ENCODE measurements at regions not wholly inside any gene's neighbourhood (a gene's known extent, or its start where the extent isn't known, plus 50 kb on each side); places are given as distances from the start of the nearest gene placed in this dataset.
"Not testable (repeated sequence)": the region's sequence is repeated elsewhere in the genome, so short reads cannot be mapped to it uniquely, and the experiment has no call there.

- H3K36me3 Mint-ChIP-seq, CTCF ChIA-PET, H3K9me3 Mint-ChIP-seq, H3K4me3 Mint-ChIP-seq, H3K4me1 Mint-ChIP-seq, H3K27me3 Mint-ChIP-seq, H3K27ac Mint-ChIP-seq, DNase-seq: not testable (repeated sequence)
These were observed 105.0 kb upstream of the UST start for GRCh38 chr6:148641836-148642235.

DNA sequence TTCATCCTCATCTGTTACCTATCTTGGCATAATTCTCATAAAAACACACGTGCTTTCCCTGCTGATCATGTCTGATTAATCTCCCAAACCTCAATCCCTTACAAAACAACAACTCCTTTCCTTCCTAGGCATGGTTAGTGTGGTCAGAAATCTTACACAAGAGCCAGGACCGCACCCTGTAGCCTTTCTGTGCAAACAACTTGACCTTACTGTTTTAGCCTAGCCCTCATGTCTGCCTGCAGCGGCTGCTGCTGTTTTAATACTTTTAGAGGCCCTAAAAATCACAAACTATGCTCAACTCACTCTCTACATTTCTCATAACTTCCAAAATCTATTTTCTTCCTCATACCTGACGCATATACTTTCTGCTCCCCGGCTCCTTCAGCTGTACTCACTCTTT is 103.6 kb upstream of the UST start:
- DNase-seq, H3K27me3 Mint-ChIP-seq, H3K27ac Mint-ChIP-seq, CTCF ChIA-PET, H3K4me3 Mint-ChIP-seq, H3K4me1 Mint-ChIP-seq, H3K36me3 Mint-ChIP-seq, H3K9me3 Mint-ChIP-seq: not testable (repeated sequence)

DNA sequence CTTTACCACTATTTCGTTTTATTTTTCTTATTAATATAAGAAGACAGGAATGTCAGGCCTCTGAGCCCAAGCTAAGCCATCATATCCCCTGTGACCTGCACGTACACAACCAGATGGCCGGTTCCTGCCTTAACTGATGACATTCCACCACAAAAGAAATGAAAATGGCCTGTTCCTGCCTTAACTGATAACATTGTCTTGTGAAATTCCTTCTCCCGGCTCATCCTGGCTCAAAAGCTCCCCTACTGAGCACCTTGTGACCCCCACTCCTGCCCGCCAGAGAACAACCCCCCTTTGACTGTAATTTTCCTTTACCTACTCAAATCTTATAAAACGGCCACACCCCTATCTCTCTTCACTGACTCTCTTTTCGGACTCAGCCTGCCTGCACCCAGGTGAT is 101.8 kb upstream of the UST start:
- H3K27ac Mint-ChIP-seq, H3K4me1 Mint-ChIP-seq, H3K9me3 Mint-ChIP-seq, H3K36me3 Mint-ChIP-seq, H3K4me3 Mint-ChIP-seq, H3K27me3 Mint-ChIP-seq, DNase-seq, CTCF ChIA-PET: not testable (repeated sequence)

- no peaks in the 10 kb centered on the region for H3K36me3 Mint-ChIP-seq
These were observed 97.9 kb upstream of the UST start for GRCh38 chr6:148648754-148649453.

GRCh38 chr6:148649454-148649963 is 97.3 kb upstream of the UST start:
- Mint-ChIP-seq H3K4me3 (no peak overlapping the region), H3K27ac (no peak overlapping the region), H3K9me3 (peaks cover 13% of the 10 kb centered on the region), H3K27me3 (peaks cover 7% of the 10 kb centered on the region), H3K4me1 (no peaks in the 10 kb centered on the region), H3K36me3 (no peaks in the 10 kb centered on the region)
- no peak for DNase-seq
- CTCF ChIA-PET: no interaction called here

More at GRCh38 chr6:148648754-148649453, 97.9 kb upstream of the UST start:
- Mint-ChIP-seq H3K27me3 (peaks cover 7% of the 10 kb centered on the region), H3K27ac (no peak overlapping the region), H3K9me3 (peaks cover 11% of the 10 kb centered on the region), H3K4me3 (no peak overlapping the region), H3K4me1 (no peaks in the 10 kb centered on the region)
- CTCF ChIA-PET: no interaction called here
- DNase-seq: no peak

GRCh38 chr6:148650941-148651505 is 95.8 kb upstream of the UST start:
- Mint-ChIP-seq H3K4me3 (no peak overlapping the region), H3K9me3 (peaks cover 13% of the 10 kb centered on the region), H3K27ac (no peak overlapping the region), H3K4me1 (no peaks in the 10 kb centered on the region), H3K27me3 (peaks cover 7% of the 10 kb centered on the region), H3K36me3 (no peaks in the 10 kb centered on the region)
- DNase-seq: no peak
- CTCF ChIA-PET: no interaction called here

DNA sequence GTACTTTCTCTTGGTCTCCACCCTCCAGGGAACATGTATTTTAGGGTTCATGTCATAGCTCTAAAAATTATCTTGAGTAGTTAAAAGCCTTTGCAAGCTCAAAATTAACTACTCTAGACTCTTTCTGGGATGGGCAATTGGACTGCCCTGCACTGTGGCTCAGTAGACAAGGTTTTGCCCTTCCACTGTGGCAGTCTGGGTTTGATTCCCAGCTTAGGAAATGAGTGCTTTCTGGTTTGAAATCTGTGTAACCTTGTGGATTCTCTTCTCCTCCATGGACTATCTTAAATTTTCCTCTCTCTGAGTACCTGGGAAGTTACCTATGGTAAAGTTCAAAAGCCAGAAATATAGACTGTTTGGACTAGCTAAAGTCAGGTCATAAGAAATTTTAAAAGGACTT is 94.6 kb upstream of the UST start:
- CTCF ChIA-PET: no interaction called here
- DNase-seq: no peak
- Mint-ChIP-seq H3K27me3 (peaks cover 7% of the 10 kb centered on the region), H3K36me3 (no peaks in the 10 kb centered on the region), H3K4me1 (no peaks in the 10 kb centered on the region), H3K4me3 (no peak overlapping the region), H3K27ac (no peak overlapping the region), H3K9me3 (peaks cover 13% of the 10 kb centered on the region)

DNA sequence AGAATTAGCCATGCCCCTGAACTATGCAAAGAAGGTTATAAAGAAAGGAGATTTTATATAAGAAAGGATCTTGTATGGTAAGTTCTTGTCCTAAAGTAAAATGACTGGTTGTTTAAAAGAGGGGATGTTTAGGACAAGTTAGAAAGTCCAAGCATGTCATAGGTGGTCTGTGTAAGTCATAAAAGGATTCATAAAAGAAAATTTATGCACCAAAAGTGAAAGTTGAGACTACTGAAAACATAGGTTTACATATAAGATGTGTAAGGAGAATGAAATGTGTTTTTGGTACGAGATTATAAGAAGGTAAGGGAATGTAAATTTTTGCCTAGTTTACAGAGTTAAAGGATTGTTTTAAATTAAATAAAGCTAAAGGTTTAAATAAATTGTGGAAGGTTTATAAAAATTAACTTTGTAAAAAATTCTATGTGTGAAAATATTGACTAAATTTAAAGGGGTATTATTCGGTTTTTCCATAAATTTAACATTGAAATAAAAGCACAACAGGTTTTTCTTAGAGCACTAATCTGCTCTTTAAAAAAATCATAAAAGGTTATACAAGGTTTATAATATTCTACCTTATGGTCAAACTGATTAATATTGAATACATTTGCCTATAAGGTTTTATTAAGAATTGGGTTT is 93.6 kb upstream of the UST start:
- Mint-ChIP-seq H3K36me3 (no peaks in the 10 kb centered on the region), H3K27me3 (peaks cover 4% of the 10 kb centered on the region), H3K4me1 (no peaks in the 10 kb centered on the region), H3K9me3 (peaks cover 13% of the 10 kb centered on the region), H3K27ac (no peak overlapping the region), H3K4me3 (no peak overlapping the region)
- DNase-seq: no peak
- CTCF ChIA-PET: no interaction called here

GRCh38 chr6:148657048-148657447 is 89.8 kb upstream of the UST start:
- Mint-ChIP-seq H3K4me3 (no peak overlapping the region), H3K36me3 (no peaks in the 10 kb centered on the region), H3K4me1 (no peaks in the 10 kb centered on the region), H3K27me3 (no peaks in the 10 kb centered on the region), H3K9me3 (peaks cover 10% of the 10 kb centered on the region), H3K27ac (no peak overlapping the region)
- CTCF ChIA-PET: no interaction called here
- DNase-seq: no peak

DNA sequence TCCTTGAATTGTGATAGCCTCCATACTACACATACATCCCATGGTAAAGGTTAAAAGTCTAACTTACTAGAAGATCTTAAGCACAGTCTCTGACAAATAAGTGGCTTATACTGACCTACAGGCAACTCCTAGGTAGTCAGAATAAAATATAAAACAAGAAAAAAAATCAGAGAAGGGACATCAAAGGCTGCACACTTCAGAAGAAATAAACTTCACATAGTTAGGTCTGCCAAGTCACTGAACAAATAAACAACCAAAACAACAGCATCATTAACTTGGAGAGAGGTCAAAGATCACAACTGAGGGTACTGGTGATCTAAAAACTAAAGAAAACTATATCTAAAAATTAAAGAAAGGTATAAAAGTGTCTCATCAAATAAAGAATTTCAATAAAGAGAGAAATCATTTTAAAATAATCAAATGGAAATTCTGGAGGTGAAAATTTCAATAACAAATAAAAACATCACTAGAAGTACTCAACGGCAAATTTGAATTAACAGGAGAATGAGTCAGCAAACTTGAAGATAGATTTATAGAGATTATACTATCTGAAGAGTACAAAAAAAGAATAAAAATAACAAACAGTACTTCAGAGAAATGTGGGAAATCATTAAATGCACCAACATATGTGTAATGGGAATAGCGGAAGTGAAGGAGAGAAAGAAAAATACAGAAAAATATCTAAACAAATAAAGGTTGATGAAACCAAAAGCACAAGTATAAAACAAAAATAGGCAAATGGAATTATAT is 88.0 kb upstream of the UST start:
- Mint-ChIP-seq H3K36me3 (no peaks in the 10 kb centered on the region), H3K9me3 (peaks cover 2% of the 10 kb centered on the region), H3K4me1 (no peaks in the 10 kb centered on the region), H3K4me3 (no peak overlapping the region), H3K27ac (no peak overlapping the region), H3K27me3 (no peaks in the 10 kb centered on the region)
- CTCF ChIA-PET: no interaction called here
- DNase-seq: no peak

GRCh38 chr6:148667395-148667794 is 79.4 kb upstream of the UST start:
- Mint-ChIP-seq H3K9me3 (peaks cover 30% of the 10 kb centered on the region), H3K27ac (no peak overlapping the region), H3K4me1 (no peaks in the 10 kb centered on the region), H3K27me3 (no peaks in the 10 kb centered on the region), H3K36me3 (no peaks in the 10 kb centered on the region), H3K4me3 (no peak overlapping the region)
- DNase-seq: no peak
- CTCF ChIA-PET: no interaction called here

DNA sequence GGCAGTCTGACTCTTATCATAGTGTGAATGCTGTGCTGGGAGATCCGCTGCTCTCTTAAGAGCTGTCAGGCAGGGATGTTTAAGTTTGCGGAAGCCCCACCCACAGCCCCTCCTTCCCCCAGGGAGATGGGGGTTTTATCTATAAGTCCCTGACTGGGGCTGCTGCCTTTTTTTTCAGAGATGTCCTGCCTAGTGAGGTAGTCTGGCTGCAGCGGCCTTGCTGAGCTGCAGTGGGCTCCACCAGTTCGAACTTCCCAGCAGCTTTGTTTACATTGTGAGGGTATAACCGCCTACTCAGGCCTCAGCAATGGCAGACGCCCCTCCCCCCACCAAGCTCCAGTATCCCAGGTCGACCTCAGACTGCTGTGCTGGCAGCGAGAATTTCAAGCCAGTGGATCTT is 75.7 kb upstream of the UST start:
- CTCF ChIA-PET: no interaction called here
- Mint-ChIP-seq H3K9me3 (peaks cover 36% of the 10 kb centered on the region), H3K4me1 (no peaks in the 10 kb centered on the region), H3K36me3 (no peaks in the 10 kb centered on the region), H3K27me3 (no peaks in the 10 kb centered on the region), H3K27ac (no peak overlapping the region), H3K4me3 (no peak overlapping the region)
- no peak for DNase-seq

DNA sequence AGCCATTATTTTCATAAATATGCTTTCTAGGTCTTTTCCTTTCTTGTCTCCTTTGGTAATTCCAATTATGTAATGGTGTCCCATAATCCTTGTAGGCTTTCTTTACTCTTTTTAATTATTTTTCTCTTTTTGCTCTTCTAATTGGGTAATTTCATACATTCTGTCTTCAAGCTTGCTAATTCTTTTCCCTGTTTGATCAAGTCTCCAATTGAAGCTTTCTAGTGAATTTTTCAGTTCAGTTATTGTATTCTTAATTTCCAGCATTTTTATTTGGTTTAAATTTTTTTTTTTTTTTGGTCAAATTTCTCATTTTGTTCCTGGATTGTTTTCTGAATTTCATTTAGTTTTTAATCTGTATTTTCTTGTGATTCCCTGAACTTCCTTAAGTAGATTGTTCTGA is 74.9 kb upstream of the UST start:
- Mint-ChIP-seq H3K4me1 (no peaks in the 10 kb centered on the region), H3K27me3 (no peaks in the 10 kb centered on the region), H3K27ac (no peak overlapping the region), H3K9me3 (peaks cover 29% of the 10 kb centered on the region), H3K4me3 (no peak overlapping the region), H3K36me3 (no peaks in the 10 kb centered on the region)
- DNase-seq: no peak
- CTCF ChIA-PET: no interaction called here

DNA sequence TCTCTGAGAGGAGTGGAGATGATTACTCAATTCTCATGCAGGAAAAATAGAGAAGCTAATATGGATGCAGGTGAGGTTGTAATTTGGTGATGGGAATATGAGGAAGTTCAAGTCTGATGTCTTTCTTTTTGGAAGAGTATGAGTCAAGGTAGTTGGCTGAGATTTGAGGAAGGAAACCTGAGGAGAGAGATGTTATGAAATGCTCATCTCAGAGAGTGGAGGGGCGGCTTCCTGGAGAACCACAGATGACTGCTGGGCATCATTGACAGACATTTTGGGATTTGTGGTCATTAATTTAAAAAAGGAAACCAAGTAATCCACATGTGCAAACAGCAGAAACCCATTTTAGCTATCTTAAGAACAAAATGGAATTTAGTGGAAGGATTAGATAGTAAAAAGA is 72.5 kb upstream of the UST start:
- no peak overlapping the region for H3K27ac Mint-ChIP-seq
- H3K36me3 Mint-ChIP-seq: no peaks in the 10 kb centered on the region
- no peak overlapping the region for H3K4me3 Mint-ChIP-seq
- no peak for DNase-seq
- no peaks in the 10 kb centered on the region for H3K27me3 Mint-ChIP-seq
- CTCF ChIA-PET: no interaction called here
- H3K9me3 Mint-ChIP-seq: peaks cover 18% of the 10 kb centered on the region
- no peaks in the 10 kb centered on the region for H3K4me1 Mint-ChIP-seq

All from activated naive CD4-positive, alpha-beta T cell treated with anti-CD3 and anti-CD28 coated beads, Interleukin-2, amount 10 ng/mL, durations not matched to agents 7 days and 5 days (primary cell).